Stimulated activated naive CD8-positive, alpha-beta T cell treated with anti-CD3 and anti-CD28 coated beads, Interleukin-15, Interleukin-2, amounts not matched to agents 100 U/mL and 50 U/mL, for 24 hours (primary cell): ENCODE measurements at regions not wholly inside any gene's neighbourhood (a gene's known extent, or its start where the extent isn't known, plus 50 kb on each side); places are given as distances from the start of the nearest gene placed in this dataset.
"Not testable (repeated sequence)": the region's sequence is repeated elsewhere in the genome, so short reads cannot be mapped to it uniquely, and the experiment has no call there.

ENCODE experiments used
- ATAC-seq: fragments of 150-1000 bp; cut with Tn5 transposase; one replicate; pipeline ENCODE4 v1.10.0; 2021
- DNase-seq: peaks from one replicate; pipeline ENCODE4 v3.0.0; 2021

DNA sequence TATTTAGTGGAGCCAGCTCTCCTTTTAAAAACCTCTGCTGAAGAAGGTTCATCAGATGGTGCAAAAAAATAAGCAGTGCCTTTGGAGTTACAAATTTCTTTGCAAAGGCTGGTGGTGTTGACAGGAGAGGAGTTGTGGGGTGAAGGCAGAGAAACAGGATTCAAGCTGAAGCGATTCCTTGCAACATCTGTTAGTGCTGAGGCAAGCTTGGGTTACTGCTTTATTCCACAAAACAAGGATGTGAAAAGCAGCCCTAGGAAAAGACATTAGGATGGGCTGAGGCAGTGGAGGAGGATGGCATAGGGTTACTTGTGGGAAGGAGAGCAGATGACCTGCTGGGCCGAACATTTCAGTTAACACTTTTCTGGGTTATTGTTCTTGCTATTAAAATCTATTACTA is 390.7 kb downstream of the DLEU7 start:
- no peak for ATAC-seq
- DNase-seq: no peak

DNA sequence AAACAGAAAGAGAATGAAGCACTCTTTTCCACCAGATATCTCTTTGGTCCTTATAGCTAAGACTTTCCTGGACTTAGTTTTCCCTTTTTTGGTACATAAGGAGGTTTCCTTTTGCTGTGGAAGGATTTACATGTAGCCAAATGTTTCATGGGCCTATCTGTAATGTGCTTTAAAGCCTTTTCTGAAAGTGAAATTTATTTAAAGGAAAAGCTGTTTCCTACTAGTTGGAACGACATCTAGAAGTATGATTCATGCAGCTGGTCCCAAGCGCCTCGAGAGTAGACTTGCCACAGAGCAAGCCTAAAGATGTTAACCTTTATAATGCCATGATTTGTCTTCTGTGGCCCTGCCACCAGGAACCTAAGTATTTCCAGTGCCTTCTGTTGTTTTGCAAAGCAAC is 390.3 kb downstream of the DLEU7 start:
- ATAC-seq: no peak
- no peak for DNase-seq

DNA sequence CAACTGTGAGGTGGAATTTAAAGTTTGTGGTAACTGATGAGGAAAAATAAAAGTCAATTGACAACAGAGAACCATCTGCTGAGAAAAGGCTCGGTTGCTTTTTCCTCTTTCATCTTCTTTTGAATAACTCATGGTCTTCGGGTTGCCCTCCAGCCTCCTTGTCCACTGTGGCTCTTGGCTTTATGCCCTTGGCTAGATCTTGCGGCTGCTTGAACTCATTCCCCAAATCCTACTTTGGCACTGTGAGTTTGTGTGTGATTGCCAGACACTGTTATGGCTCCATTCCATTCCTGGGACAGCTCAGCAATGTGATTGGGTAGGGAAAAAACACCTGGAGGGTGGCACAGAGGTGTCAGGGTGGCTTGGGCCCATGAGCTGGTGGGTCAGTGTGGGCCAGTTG is 387.4 kb downstream of the DLEU7 start:
- DNase-seq (no peak), ATAC-seq (no peak)

DNA sequence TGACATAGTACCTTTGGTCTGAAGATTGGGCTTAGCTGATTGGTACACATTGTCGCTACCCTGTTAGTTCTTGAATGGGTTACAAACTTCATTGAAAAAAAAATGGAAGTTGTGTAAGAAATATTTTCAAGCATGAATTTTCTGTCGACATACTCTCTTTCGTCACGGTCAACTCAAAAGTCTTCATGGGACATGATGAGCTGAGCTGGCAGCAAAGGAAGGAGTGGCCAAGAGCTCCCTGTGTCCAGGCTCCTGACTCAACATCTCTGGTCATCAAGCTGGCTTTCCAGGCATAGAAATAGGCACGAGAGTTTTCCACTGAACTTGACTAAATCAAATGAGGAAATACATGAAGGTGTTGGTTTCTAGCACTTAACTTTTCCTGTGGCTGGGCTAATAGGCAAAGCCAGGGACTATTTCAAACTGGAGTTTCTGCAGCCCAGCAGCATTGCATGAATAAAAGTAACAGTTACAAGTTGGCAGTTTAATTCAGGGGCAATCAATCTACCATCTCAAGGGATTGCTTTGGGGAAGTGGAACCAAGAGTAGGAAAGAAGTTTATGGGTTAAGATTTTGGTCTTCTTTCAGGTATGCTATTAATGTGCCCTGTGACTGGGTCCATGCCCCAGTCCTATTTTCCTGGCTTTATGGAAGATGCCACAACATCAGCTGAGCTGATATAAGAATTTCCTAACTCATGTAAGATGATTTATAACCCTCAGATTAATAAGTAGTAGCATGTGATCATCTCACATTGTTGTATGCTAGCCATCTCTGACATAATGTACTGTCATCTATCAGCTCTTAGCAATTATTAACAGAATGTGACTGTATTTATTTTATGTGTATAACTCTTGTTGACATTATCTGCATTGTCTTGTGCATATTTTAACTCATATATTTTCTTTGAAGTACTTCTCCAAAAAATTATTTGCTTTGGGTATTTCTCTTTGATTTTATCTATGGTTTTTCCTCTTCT is 385.8 kb downstream of the DLEU7 start:
- ATAC-seq (no peak), DNase-seq (no peak)

DNA sequence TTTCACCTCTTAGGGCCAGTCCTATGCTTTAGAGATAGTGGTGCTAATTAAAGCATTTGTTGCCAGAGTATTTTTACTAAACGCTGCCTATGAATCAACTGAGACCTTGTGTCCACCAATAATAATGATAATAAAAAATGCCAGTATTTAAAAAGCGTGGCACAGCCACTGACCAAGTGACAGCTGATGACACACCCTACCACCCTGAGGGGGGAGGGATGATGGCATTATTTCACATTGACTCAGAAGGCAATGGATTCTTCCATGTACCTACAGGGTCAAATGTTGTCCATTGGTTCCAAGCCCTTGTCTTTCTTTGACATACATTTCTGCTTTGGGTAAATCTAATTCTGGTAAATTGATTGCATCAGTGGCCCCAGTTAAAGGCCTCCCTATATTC is 384.4 kb downstream of the DLEU7 start:
- ATAC-seq: no peak
- DNase-seq: no peak

DNA sequence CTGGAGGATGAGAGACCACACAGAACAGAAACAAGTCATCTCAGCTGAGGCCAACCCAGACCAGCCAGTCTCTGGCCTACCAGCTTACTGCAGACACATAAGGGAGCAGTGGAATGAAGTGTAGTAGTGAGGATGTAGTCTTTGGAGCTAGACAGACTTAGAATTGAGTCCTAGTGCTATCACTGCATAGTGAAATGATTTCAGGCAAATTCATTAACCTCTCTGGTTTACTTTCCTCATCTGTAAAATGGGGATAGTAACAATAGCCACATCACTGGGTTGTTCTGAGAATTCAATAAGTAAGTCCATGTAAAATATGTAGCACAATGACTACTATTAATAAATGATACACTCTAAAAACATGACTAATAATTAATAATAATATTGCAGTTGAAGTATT is 383.8 kb downstream of the DLEU7 start:
- ATAC-seq (no peak), DNase-seq (no peak)

DNA sequence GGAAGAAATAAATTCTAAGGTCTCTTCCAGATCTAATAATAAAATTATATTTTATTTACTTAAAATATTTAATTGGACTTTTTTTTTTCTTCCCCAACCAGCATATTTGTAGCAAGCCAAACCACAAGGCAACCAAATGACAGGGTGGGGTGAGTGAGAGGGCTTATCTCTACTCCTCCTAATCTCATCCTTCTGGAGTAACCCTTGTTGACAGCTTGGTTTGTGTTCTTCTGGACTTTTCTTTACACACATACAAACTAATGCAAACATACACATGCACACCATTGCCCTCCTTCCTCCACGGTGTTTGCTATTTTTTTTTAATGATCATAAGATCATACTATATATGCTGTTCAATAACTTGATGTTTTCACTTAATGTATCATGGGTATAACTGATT is 383.1 kb downstream of the DLEU7 start:
- ATAC-seq: no peak
- DNase-seq: no peak

DNA sequence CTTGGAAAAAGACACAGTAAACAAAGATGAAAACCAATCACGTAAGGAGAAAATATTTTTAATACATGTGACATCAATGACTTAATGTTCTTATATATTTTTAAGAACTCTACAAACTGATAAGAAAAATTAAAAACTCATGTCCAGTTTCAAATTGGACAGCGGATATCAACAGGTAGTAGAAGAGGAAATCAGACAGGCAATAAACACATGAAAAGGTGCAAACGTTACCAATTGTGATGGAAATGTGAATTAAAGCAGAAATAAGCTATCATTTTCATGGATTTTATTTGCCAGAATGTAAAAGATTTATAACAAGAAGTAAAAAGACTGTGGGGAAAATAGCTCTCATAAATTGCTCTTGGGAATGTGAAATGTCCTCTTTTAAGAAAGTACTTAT is 382.3 kb downstream of the DLEU7 start:
- DNase-seq: no peak
- ATAC-seq: no peak

DNA sequence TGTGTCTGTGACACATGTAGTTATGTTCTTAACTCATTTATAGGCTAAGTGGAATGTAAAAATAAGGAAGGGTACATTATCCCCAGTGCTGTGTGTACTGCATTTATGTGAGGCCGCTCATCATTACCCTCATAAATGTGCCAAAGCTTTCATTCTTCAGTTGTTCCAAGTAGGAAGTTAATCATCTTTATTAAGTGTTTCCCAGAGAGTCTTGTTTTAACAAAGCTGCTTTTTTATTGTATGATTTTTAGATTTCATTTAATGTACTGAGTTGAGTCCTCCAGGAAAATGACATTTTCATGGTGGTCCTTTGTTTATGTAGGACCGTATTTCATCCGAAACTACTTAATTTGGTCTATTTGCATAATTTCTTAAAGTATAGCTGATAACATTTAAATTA is 379.8 kb downstream of the DLEU7 start:
- ATAC-seq (no peak), DNase-seq (no peak)

DNA sequence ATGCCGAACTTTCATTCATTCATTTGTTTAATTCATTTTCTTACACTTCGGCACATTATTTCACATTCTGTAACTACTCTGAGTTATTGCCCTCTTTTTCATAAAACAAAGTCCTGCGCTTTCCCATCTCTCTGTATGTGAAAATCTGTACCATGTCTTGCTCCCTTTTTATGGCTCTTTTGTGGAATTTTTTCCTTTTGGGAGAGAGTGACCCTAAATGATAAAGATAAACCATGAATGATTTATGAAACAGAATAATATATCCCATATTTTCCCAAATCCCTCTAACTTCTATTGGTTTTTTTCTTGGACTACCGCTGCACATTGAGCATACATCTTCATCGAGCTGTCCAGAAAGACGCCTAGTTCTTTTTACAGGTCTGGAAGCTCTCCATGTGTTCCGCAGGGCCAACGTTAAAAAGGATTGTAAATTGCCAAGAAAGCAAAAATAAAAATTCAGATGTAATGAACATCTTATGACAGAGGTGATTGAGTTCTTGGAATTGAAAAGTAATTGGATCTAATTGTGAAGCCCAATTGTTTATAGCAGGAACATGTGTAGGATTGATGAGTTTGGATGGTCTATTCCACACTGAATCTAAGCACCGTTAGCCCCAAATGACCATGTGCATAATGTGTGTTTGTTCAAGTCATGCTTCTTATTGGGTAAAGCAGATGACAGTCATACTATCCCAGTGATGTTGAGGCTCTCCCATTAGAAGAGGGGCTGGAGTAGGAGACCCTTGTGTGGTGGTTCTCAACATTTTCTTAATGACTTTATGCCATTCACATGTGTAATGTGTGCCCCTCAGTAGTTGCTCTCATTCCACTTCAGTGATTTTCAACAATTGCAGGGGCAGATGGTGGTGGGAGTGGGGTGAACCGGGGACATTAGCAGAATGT is 378.9 kb downstream of the DLEU7 start:
- no peak for DNase-seq
- no peak for ATAC-seq

DNA sequence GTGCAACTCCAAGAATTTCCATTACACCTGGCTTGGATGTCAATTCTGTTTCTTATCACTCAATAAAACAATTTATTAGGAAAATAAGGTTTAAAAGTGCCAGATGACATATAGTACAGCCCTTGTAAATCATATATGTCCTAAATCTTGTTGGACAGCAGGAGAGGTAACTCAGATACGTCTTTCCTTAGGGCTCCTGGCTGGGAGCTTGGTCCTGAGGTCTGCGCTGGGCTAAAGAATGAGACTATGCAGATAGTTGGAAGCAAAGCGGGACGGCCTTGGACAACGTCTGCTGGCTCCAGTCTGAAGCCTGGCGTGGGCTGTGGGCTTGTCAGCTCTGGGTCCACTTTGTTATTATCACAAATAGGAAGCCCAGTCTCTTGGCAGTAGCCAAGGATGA is 377.0 kb downstream of the DLEU7 start:
- no peak for DNase-seq
- ATAC-seq: no peak

DNA sequence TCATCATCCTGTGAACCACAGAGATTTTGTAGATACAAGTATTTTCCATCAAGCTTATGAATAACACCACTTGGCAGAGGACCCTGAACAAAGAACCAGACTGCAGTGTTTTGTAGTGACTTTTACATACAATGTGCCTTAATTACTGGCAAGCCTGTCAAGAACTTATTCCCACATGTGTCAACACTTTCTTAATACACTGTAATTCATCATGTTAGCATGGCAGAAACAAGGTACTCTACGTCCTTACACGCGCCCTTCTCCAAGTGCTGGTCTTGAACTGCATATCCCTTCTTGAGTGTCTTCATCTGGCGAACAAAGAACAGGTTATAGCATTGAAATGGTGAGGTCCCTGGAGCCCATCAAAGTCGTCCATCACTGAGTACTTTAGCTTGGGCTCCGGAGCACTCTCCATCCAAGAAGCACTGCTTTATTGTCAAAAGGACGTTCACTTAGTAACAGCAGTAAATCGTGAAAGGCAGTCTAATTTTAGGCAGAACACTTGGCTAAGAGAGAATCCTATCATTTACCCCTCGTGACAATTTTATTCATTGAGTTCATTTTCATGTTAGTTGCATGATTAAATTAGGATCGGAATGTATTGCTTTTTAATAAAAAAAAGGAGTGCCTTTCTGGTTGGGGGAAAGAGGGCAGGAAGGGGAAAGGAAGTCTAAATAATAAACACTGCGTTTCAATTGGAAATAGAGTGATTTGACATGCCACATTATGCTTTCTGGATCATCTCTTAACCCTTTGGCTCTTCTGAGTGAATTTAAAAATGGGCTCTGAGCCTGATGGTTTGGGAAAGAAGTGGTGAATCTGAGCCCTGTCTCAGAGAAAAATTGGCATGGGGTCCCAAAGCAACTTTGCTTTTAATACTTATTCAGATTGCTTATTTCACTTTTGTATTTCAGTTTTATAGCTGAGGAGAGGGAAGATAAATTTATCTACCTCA is 376.1 kb downstream of the DLEU7 start:
- DNase-seq (no peak), ATAC-seq (no peak)

DNA sequence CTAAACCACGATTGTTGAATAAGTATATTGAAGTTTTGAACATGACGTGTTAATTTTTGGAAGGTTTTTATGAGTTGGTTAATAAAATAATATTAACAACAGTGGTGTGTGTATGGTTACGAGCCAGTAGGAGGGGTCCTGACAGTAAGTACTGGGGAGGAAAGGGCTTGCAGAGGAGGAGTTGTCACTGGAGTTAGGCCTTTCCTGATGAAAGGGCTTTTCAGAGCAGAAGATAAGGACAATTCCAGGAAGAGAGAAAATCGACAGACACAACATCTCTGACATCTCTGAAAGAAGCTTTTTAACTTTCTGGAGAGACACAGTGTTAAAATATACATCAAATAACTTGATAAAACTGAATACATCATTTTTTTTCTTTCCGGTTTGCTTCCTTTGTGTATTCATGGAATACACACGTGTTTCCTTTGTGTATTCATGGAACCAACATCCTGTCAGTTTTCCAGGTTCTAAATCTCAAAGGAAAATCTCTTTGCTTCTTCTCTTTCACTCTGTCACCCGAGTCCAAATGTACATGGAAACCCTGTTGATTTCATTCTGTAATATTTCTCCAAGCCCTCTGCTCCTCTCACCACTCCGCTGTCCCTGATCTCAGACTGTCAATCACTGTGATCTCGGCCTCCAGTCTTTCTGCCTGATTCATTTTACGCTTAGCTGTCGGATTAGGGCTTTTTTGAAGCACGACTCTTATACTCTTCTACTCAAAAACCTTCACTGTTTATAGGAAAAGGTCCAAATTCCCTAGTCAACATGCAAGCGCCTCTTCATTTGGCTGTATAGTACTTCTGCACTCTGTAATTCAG is 374.4 kb downstream of the DLEU7 start:
- DNase-seq (no peak), ATAC-seq (no peak)

DNA sequence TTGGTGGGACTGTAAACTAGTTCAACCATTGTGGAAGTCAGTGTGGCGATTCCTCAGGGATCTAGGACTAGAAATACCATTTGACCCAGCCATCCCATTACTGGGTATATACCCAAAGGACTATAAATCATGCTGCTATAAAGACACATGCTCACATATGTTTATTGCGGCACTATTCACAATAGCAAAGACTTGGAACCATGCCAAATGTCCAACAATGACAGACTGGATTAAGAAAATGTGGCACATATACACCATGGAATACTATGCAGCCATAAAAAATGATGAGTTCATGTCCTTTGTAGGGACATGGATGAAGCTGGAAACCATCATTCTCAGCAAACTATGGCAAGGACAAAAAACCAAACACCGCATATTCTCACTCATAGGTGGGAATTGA is 370.4 kb downstream of the DLEU7 start:
- not testable (repeated sequence) for DNase-seq, ATAC-seq

DNA sequence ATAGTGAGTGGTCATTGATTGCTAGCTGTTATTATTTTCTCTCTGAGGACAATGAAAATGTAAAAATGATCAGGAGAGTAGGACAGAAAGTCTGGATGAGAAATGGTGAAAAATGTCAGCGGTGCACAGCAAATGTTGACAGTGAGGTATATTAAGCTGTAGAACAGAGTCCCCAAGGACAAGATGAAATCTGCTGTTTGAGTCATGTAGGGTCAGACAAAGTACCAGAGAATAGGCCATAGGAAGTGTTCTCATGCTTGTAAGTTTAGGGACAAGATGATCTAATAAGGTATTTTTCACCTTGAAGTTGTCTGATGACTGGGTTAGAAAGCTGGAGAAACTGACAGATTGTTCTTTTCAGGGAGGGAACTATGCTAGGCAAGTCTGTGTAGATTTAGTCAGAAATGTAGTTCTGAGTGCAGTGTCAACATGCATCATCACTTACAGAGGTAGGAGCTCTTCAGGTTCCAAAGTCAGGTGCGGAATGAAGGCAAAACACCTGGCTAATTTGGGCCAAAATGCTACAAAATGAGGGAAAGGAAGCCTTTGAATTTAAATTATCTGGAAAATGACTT is 369.3 kb downstream of the DLEU7 start:
- ATAC-seq: no peak

DNA sequence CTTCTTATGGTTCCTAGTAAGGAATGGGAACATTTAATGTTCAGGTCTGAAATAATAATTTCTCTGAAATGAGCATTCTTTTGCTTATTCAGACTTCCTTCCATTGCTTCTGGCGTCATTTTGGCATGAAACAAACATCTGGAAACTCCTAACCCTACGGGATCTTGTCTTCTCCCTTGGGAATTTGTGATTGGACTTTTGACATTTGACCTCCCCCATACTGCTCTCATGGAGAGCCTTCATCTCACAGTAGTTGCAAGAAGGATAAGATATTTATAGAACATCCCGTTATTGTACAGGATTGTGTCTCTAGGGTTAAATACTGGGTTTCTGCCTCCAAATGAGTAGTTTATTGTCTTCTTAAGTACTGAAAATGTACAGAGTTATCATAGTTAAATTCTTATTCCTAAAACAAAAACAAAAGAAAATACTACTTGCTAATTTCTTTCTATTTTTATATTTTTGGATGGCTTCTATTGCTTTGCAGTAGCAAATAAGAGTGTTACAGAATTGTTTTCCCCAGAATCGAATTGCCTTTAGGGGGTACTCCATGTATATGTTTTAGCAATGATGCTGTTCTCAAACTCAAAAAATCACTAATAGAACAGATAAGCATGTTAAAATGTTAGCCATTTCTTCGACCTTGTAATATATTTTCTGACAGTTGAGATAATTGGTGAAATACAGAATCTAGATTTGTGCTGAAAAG is 366.8 kb downstream of the DLEU7 start:
- no peak for DNase-seq
- no peak for ATAC-seq

More for the DNA sequence above, 369.3 kb downstream of the DLEU7 start:
- DNase-seq: no peak

DNA sequence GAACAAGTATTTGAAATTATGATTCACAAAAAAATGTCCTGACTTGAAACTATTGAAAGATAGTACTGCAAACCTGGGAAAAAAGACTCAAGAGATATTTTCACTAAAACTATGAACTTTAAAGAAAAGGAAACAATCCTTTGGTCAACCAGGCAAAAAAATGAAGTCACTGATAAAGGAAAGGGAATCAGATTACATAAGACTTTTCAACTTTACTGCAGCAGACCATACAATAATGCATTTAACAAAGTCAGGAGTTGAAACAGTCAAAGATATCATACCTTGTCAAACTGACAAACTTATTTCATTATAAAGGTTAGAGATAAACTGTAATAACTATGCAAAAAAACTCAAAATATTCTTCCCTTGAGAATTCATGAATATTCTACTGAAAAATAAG is 361.6 kb downstream of the DLEU7 start:
- ATAC-seq: no peak
- DNase-seq: no peak

DNA sequence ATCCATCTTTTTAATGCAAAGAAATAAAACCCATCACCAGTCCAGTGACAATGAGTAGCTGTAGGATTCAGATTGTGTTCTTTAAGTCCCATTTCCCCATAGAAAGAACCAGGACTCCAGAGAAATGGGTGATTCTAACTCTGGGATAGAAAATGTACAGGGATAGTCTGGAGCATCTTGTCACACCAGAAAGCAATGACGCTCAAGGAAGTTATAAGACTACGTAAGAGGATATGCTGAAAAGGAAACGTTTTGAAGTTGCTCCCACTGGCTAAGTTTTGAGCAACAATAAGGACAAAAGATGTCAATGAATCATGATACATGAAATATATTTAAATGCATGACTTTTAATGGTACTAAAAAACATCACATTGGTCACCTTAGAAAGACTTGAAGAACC is 360.1 kb downstream of the DLEU7 start:
- DNase-seq (no peak), ATAC-seq (no peak)

DNA sequence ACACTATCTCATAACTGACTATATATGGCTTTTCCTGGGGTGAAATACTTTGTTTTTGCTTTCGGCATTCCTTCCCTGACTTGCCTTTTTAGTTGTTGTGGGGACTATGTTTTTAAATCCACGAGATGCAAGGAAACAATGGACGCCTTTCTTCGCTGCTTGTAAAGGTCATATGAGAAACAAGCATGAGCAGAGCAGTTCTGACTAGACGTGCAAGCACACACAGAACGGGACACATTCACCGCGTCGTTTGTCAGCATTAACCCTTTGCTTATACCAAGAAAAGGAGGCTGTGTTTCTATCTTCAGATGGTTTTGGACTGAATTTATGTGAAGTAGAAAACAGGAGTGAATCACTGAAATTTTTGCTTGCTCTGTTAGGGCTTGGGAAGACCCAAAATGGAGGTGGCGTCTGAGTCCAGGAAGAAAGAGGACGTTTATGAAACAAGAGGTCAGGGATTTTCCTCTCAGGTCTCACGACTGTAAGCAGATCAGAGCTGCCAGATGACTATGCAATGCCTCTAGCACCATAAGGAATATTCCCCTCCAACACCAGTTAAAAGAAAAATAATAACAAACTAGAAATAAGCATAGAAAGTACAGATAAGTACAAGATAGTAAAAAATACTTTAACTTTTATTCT is 358.9 kb downstream of the DLEU7 start:
- no peak for ATAC-seq
- DNase-seq: no peak
